ENCODE measurements at regions not wholly inside any gene's neighbourhood (a gene's known extent, or its start where the extent isn't known, plus 50 kb on each side); places are given as distances from the start of the nearest gene placed in this dataset.

- TF ChIP-seq CTCF (conservative IDR thresholded peaks at IDR 0.05) = no peak
Measured at GRCh38 chr16:8502446-8502845, 87.9 kb downstream of the TMEM114 start.

GRCh38 chr16:8500351-8500750, 90.0 kb downstream of the TMEM114 start:
- no peak overlapping the region for H3K27ac ChIP-seq
- TF ChIP-seq CTCF (conservative IDR thresholded peaks at IDR 0.05) = no peak

More at GRCh38 chr16:8502446-8502845, 87.9 kb downstream of the TMEM114 start:
- no peak overlapping the region for H3K27ac ChIP-seq

GRCh38 chr16:8496364-8496763, 93.9 kb downstream of the TMEM114 start:
- no peak for TF ChIP-seq CTCF (conservative IDR thresholded peaks at IDR 0.05)
- peak overlapping the region; percentile 62 for H3K27ac ChIP-seq

GRCh38 chr16:8493972-8494371, 96.3 kb downstream of the TMEM114 start:
- no peak overlapping the region for H3K27ac ChIP-seq
- TF ChIP-seq CTCF (conservative IDR thresholded peaks at IDR 0.05) = peak; percentile 45

- TF ChIP-seq CTCF (conservative IDR thresholded peaks at IDR 0.05) = no peak
- no peak overlapping the region for H3K27ac ChIP-seq
Measured at GRCh38 chr16:8492690-8493089, 97.6 kb downstream of the TMEM114 start.

GRCh38 chr16:8489580-8489979, 100.7 kb downstream of the TMEM114 start:
- H3K27ac ChIP-seq = no peak overlapping the region
- no peak for TF ChIP-seq CTCF (conservative IDR thresholded peaks at IDR 0.05)

GRCh38 chr16:8486985-8487384, 103.3 kb downstream of the TMEM114 start:
- H3K27ac ChIP-seq = no peak overlapping the region
- no peak for TF ChIP-seq CTCF (conservative IDR thresholded peaks at IDR 0.05)

GRCh38 chr16:8483396-8483795, 106.9 kb downstream of the TMEM114 start:
- no peak overlapping the region for H3K27ac ChIP-seq
- TF ChIP-seq CTCF (conservative IDR thresholded peaks at IDR 0.05) = no peak
